RWPE2 (cell line): ENCODE measurements at regions not wholly inside any gene's neighbourhood (a gene's known extent, or its start where the extent isn't known, plus 50 kb on each side); places are given as distances from the start of the nearest gene placed in this dataset.
"Not testable (repeated sequence)": the region's sequence is repeated elsewhere in the genome, so short reads cannot be mapped to it uniquely, and the experiment has no call there.

Experiments
- ATAC-seq: fragments of 200-7000 bp; cut with Tn5 transposase; 3 replicates; pipeline ENCODE4 v1.9.1; 2021; ENCODE audit warnings: low read depth
- DNase-seq: peaks from one replicate; pipeline ENCODE4 v3.0.0-alpha.2; 2020; ENCODE audit warnings: low spot score
- H3K27ac ChIP-seq: fragments of 450-650 bp; 2 replicates; pipeline ENCODE4 v1.5.1; 2017; ENCODE audit warnings: mild to moderate bottlenecking; ENCODE audit not compliant: poor library complexity, severe bottlenecking
- H3K27me3 ChIP-seq: fragments of 250-450 bp; sonication (Bioruptor Pico); 2 replicates; pipeline ENCODE4 v1.5.1; 2021; ENCODE audit warnings: mild to moderate bottlenecking, moderate library complexity; ENCODE audit not compliant: insufficient read depth, poor library complexity, severe bottlenecking
- H3K36me3 ChIP-seq: fragments of 250-450 bp; sonication (Bioruptor Pico); 2 replicates; pipeline ENCODE4 v1.5.1; 2020; ENCODE audit warnings: low read depth, mild to moderate bottlenecking, moderate library complexity
- H3K4me1 ChIP-seq: fragments of 250-450 bp; sonication (Bioruptor Pico); 2 replicates; pipeline ENCODE4 v1.5.1; 2021; ENCODE audit warnings: mild to moderate bottlenecking, moderate library complexity; ENCODE audit not compliant: insufficient read depth, poor library complexity, severe bottlenecking
- H3K4me3 ChIP-seq: fragments of 250-450 bp; sonication (Bioruptor Pico); 2 replicates; pipeline ENCODE4 v1.5.1; 2021; ENCODE audit warnings: mild to moderate bottlenecking, moderate library complexity; ENCODE audit not compliant: severe bottlenecking
- H3K9me3 ChIP-seq: fragments of 250-450 bp; sonication (Bioruptor Pico); 2 replicates; pipeline ENCODE4 v1.5.1; 2021; ENCODE audit warnings: mild to moderate bottlenecking, moderate library complexity; ENCODE audit not compliant: severe bottlenecking

GRCh38 chr1:146777826-146778602 lies 160.1 kb upstream of the NBPF12 start:
- H3K27ac ChIP-seq, H3K4me3 ChIP-seq, H3K9me3 ChIP-seq, H3K36me3 ChIP-seq, DNase-seq, H3K4me1 ChIP-seq, ATAC-seq, H3K27me3 ChIP-seq: not testable (repeated sequence)

GRCh38 chr1:146774988-146775387 lies 163.1 kb upstream of the NBPF12 start:
- H3K9me3 ChIP-seq, H3K27me3 ChIP-seq, H3K4me3 ChIP-seq, H3K27ac ChIP-seq, H3K4me1 ChIP-seq, DNase-seq, H3K36me3 ChIP-seq, ATAC-seq: not testable (repeated sequence)

- not testable (repeated sequence) for ATAC-seq, DNase-seq
Observed at GRCh38 chr1:146774271-146774670, 163.9 kb upstream of the NBPF12 start.

DNA sequence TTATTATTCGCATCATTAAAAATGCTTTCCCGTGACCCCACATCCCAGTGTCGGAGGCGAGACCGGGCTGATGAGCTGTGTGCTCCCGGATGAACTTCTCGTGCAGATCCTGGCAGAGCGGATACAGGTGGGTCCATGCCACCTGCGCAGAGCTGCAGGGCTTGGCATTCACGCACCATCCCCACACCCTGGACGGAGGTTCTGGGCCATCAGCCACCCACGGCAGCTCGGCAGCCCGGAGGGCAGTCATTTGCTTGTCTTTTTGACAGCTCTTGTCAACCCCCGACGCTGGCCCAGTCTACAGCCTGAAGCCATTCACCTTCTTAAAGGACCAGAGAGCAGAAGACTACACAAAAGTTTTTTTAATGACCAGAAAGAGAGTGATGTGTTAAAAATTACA lies 166.7 kb upstream of the NBPF12 start:
- not testable (repeated sequence) for ATAC-seq, H3K4me3 ChIP-seq, H3K4me1 ChIP-seq, H3K27ac ChIP-seq, H3K36me3 ChIP-seq, H3K27me3 ChIP-seq, DNase-seq, H3K9me3 ChIP-seq

More at GRCh38 chr1:146774271-146774670, 163.9 kb upstream of the NBPF12 start:
- not testable (repeated sequence) for H3K4me3 ChIP-seq, H3K27ac ChIP-seq, H3K9me3 ChIP-seq, H3K36me3 ChIP-seq, H3K27me3 ChIP-seq, H3K4me1 ChIP-seq

DNA sequence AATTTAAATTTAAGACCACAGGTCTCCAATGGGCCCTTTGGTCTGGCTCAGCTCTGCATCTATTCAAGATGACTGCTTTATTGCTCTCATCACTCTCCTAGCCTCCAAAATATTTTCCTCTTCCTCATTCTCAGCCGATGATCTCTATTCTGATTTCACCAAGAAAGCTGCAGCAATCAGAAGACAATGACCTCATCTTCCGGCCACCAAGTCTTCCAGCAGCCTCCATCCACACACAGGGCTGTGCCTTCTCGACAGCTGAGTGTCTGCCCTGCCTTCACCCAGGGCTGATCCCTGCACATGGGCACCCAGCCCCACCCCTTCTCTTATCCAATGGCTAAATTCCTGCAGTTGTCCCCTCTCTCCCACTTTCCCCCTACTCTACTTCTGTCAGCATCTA lies 167.1 kb upstream of the NBPF12 start:
- not testable (repeated sequence) for H3K27ac ChIP-seq, ATAC-seq, H3K9me3 ChIP-seq, DNase-seq, H3K27me3 ChIP-seq, H3K36me3 ChIP-seq, H3K4me3 ChIP-seq, H3K4me1 ChIP-seq

- ATAC-seq, H3K9me3 ChIP-seq, H3K27ac ChIP-seq, H3K4me3 ChIP-seq, H3K27me3 ChIP-seq, DNase-seq, H3K36me3 ChIP-seq, H3K4me1 ChIP-seq: not testable (repeated sequence)
Observed at GRCh38 chr1:146763234-146763633, 174.9 kb upstream of the NBPF12 start.

- H3K27ac ChIP-seq, H3K36me3 ChIP-seq, ATAC-seq, H3K9me3 ChIP-seq, H3K4me1 ChIP-seq, DNase-seq, H3K4me3 ChIP-seq, H3K27me3 ChIP-seq: not testable (repeated sequence)
Observed at GRCh38 chr1:146756858-146757257, 181.3 kb upstream of the NBPF12 start.

DNA sequence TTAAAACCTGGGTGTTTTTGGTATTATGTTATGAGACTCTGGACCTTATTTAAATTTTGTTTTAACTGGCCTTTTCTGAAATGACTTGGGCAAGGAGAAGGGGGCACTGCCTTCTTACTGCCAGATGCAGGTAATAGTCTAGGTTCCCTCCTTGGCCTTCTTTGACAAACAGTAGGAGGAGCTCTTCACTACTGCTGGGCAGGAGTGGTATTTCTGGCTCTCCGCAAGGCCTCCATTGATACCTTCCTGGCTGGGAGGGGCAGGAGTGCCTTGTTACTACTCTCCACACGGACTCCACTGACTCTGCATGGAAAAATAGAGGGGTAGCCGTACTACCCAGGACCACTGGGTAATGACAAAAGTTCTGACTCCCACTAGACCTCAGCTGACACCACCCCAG lies 189.4 kb upstream of the NBPF12 start:
- H3K4me3 ChIP-seq, H3K36me3 ChIP-seq, H3K27ac ChIP-seq, H3K4me1 ChIP-seq, H3K27me3 ChIP-seq, DNase-seq, H3K9me3 ChIP-seq: not testable (repeated sequence)
- ATAC-seq, result 0 out of 3 replicates have a peak, but pooled peaks have one; percentile 29

- H3K27me3 ChIP-seq, DNase-seq, H3K9me3 ChIP-seq, H3K27ac ChIP-seq, ATAC-seq, H3K4me3 ChIP-seq, H3K4me1 ChIP-seq, H3K36me3 ChIP-seq: not testable (repeated sequence)
Observed at GRCh38 chr1:146731981-146732680, 206.0 kb upstream of the NBPF12 start.

DNA sequence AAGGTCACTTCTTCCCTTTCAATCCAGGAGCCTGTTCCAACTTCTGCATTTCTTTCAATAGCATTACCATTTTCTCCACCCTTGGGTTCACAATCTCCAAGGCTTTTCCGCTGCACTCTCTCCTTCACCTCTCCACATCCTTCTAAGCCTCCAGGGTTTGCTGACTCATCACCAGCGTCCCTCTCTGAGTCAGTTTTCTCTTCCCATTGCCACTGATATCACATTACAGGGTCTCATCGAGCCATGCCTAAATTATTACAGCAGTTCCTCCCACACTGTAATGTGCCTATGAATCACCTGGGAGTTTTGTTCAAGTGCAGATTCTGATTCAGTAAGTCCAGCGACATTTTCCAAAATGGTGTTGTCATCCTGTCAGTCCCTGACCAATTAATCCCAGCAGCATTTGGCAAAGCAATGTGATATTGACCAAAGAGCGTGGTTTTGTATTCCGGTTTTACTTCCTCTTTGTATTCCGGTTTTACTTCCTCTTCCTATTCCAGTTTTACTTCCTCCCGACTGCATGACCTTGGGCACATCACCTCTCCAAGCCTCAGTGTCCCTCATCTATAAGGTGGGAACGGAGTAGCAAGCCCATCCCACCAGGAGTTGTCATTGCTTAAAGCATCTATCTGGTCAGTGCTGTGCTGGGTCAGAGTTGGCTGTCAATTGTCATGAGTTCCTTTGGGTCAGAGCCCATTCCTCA lies 208.3 kb upstream of the NBPF12 start:
- not testable (repeated sequence) for DNase-seq, H3K36me3 ChIP-seq, H3K27ac ChIP-seq, H3K9me3 ChIP-seq, H3K4me1 ChIP-seq, H3K4me3 ChIP-seq, H3K27me3 ChIP-seq
- ATAC-seq, result peak; percentile 100

- peak; percentile 89 for ATAC-seq
- H3K9me3 ChIP-seq, DNase-seq, H3K4me3 ChIP-seq, H3K36me3 ChIP-seq, H3K27me3 ChIP-seq, H3K27ac ChIP-seq, H3K4me1 ChIP-seq: not testable (repeated sequence)
Observed at GRCh38 chr1:146715054-146715453, 223.1 kb upstream of the NBPF12 start.
